Peyer's patch (tissue), 4 donors: ENCODE measurements at regions not wholly inside any gene's neighbourhood (a gene's known extent, or its start where the extent isn't known, plus 50 kb on each side); places are given as distances from the start of the nearest gene placed in this dataset.

ENCODE experiments used
- DNase-seq, 3 donors: peaks; one replicate each; pipeline ENCODE4 v3.0.0-alpha.2; 2017 to 2019
- H3K27ac ChIP-seq, 4 donors: fragments of 200-600 bp; sonication (generic); one replicate each; pipeline ENCODE4 v1.5.1; 2016 to 2019
- H3K27me3 ChIP-seq, 2 donors: fragments of 200-600 bp; sonication (generic); one replicate each; pipeline ENCODE4 v1.5.1; 2019
- H3K36me3 ChIP-seq, 3 donors: fragments of 200-600 bp; sonication (generic); one replicate each; pipeline ENCODE4 v1.5.1; 2016 to 2019
- H3K4me1 ChIP-seq, 4 donors: fragments of 200-600 bp; sonication (generic); one replicate each; pipeline ENCODE4 v1.5.1; 2016 to 2019
- H3K4me3 ChIP-seq, 4 donors: fragments of 200-600 bp; sonication (generic); 1 replicate in 3 of 4; 2 replicates in 1 of 4; pipeline ENCODE4 v1.5.1; 2016 to 2019; ENCODE audit warnings: mild to moderate bottlenecking in 1 of 4
- H3K9me3 ChIP-seq, 4 donors: fragments of 200-600 bp; sonication (generic); one replicate each; pipeline ENCODE4 v1.5.1; 2016 to 2019; ENCODE audit warnings: mild to moderate bottlenecking in 1 of 4
- CTCF ChIP-seq, 6 experiments: fragments of 450-650 bp in 4 of 6; fragments of 200-600 bp in 2 of 6; sonication (generic) in 1 of 6; IDR thresholded peaks; one replicate each; pipeline ENCODE4 v1.5.1; 2017 to 2019; ENCODE audit warnings: antibody characterized with exemption in 6 of 6, mild to moderate bottlenecking in 3 of 6, moderate library complexity in 1 of 6
- POLR2A ChIP-seq, 2 donors: fragments of 450-650 bp; IDR thresholded peaks; one replicate each; pipeline ENCODE4 v1.5.1; 2017; ENCODE audit warnings: antibody characterized with exemption in 2 of 2, mild to moderate bottlenecking in 2 of 2, moderate library complexity in 2 of 2

GRCh38 chr16:51225878-51226277 is 74.8 kb upstream of the SALL1 start:
- no peak for DNase-seq
- Histone ChIP-seq H3K36me3 (no peaks in the 10 kb centered on the region), H3K9me3 (no peaks in the 10 kb centered on the region), H3K4me3 (no peak overlapping the region), H3K27ac (no peak overlapping the region), H3K27me3 (no peaks in the 10 kb centered on the region), H3K4me1 (no peaks in the 10 kb centered on the region)
- TF ChIP-seq CTCF (IDR thresholded peaks at IDR 0.05) (no peak), POLR2A (IDR thresholded peaks at IDR 0.05) (no peak)

GRCh38 chr16:51224317-51224716 is 73.2 kb upstream of the SALL1 start:
- DNase-seq: no peak
- TF ChIP-seq CTCF (IDR thresholded peaks at IDR 0.05): no peak
- no peak for TF ChIP-seq POLR2A (IDR thresholded peaks at IDR 0.05)
- no peaks in the 10 kb centered on the region for H3K9me3 ChIP-seq
- H3K27me3 ChIP-seq: no peaks in the 10 kb centered on the region
- no peaks in the 10 kb centered on the region for H3K36me3 ChIP-seq
- H3K27ac ChIP-seq: no peak overlapping the region
- no peaks in the 10 kb centered on the region for H3K4me1 ChIP-seq
- no peak overlapping the region for H3K4me3 ChIP-seq

GRCh38 chr16:51222016-51222415 is 70.9 kb upstream of the SALL1 start:
- TF ChIP-seq CTCF (IDR thresholded peaks at IDR 0.05) (no peak), POLR2A (IDR thresholded peaks at IDR 0.05) (no peak)
- Histone ChIP-seq H3K27me3 (no peaks in the 10 kb centered on the region), H3K4me1 (no peaks in the 10 kb centered on the region), H3K4me3 (no peak overlapping the region), H3K9me3 (peaks cover 0 to 4% (median 0%) of the 10 kb centered on the region in 4 donors), H3K27ac (no peak overlapping the region), H3K36me3 (no peaks in the 10 kb centered on the region)
- no peak for DNase-seq

GRCh38 chr16:51211148-51211547 is 60.1 kb upstream of the SALL1 start:
- no peaks in the 10 kb centered on the region for H3K36me3 ChIP-seq
- no peaks in the 10 kb centered on the region for H3K4me1 ChIP-seq
- no peak for DNase-seq
- H3K27me3 ChIP-seq: no peaks in the 10 kb centered on the region
- TF ChIP-seq POLR2A (IDR thresholded peaks at IDR 0.05): no peak
- no peak for TF ChIP-seq CTCF (IDR thresholded peaks at IDR 0.05)
- no peaks in the 10 kb centered on the region for H3K9me3 ChIP-seq
- no peak overlapping the region for H3K4me3 ChIP-seq
- no peak overlapping the region for H3K27ac ChIP-seq

- DNase-seq: no peak
These were observed 59.0 kb upstream of the SALL1 start for GRCh38 chr16:51210087-51210486.

More at GRCh38 chr16:51210087-51210486, 59.0 kb upstream of the SALL1 start:
- Histone ChIP-seq H3K4me3 (no peak overlapping the region), H3K9me3 (no peaks in the 10 kb centered on the region), H3K27ac (no peak overlapping the region), H3K4me1 (no peaks in the 10 kb centered on the region), H3K36me3 (no peaks in the 10 kb centered on the region), H3K27me3 (no peaks in the 10 kb centered on the region)
- no peak for TF ChIP-seq POLR2A (IDR thresholded peaks at IDR 0.05)
- TF ChIP-seq CTCF (IDR thresholded peaks at IDR 0.05): no peak
